RWPE1 (cell line): ENCODE measurements at regions not wholly inside any gene's neighbourhood (a gene's known extent, or its start where the extent isn't known, plus 50 kb on each side); places are given as distances from the start of the nearest gene placed in this dataset.
"Not testable (repeated sequence)": the region's sequence is repeated elsewhere in the genome, so short reads cannot be mapped to it uniquely, and the experiment has no call there.

Experiments used
- CTCF ChIA-PET: fragments of 350-600 bp; sonication (Branson Sonifier 250); formaldehyde crosslinking; extraction: SDS; loops from one replicate; lab custom pipeline; 2021; lab: Yijun Ruan, JAX
- POLR2A ChIA-PET: fragments of 400-600 bp; formaldehyde crosslinking; extraction: SDS; loops from one replicate; lab custom pipeline; 2020; ENCODE audit warnings: antibody characterized with exemption; ENCODE audit not compliant: low non-redundant PET; lab: Yijun Ruan, JAX
- DNase-seq: peaks from one replicate; pipeline ENCODE4 v3.0.0; 2012; ENCODE audit warnings: low spot score
- H3K27ac ChIP-seq: fragments of 450-650 bp; 2 replicates; pipeline ENCODE4 v1.5.1; 2017
- CTCF ChIP-seq: fragments of 450-650 bp; conservative IDR thresholded peaks from 2 replicates; pipeline ENCODE4 v1.5.1; 2017; ENCODE audit warnings: low read depth, mild to moderate bottlenecking

- ChIA-PET CTCF (no interaction called here), POLR2A (no interaction called here)
- DNase-seq = no peak
- TF ChIP-seq CTCF = no peak
- H3K27ac ChIP-seq = no peak overlapping the region
Measured at GRCh38 chr20:48371211-48371610, 456.6 kb downstream of the PREX1 start.

GRCh38 chr20:48368580-48369021 is 459.2 kb downstream of the PREX1 start:
- DNase-seq, POLR2A ChIA-PET, CTCF ChIA-PET: not testable (repeated sequence)
- H3K27ac ChIP-seq = peak overlapping the region; percentile 63

GRCh38 chr20:48367541-48368358 is 460.0 kb downstream of the PREX1 start:
- DNase-seq, CTCF ChIA-PET, POLR2A ChIA-PET: not testable (repeated sequence)
- peak overlapping the region; percentile 43; the same call in 1 of the 2 replicates for H3K27ac ChIP-seq

- CTCF ChIA-PET = interaction anchor here (0.6 kb wide), 2 partner anchors 9 to 40 kb away, joined by 3 read pairs; no protein-coding TSS in a partner anchor
- no peak for DNase-seq
Measured at GRCh38 chr20:48366230-48366629, 461.6 kb downstream of the PREX1 start.

GRCh38 chr20:48364688-48365421 is 462.9 kb downstream of the PREX1 start:
- H3K27ac ChIP-seq = no peak overlapping the region
- TF ChIP-seq CTCF = no peak
- DNase-seq = no peak
- CTCF ChIA-PET = interaction anchor here (1.4 kb wide), 1 partner anchor 256 kb away, joined by 4 read pairs; no protein-coding TSS in a partner anchor
- POLR2A ChIA-PET = no interaction called here

More at GRCh38 chr20:48366230-48366629, 461.6 kb downstream of the PREX1 start:
- POLR2A ChIA-PET = no interaction called here
- no peak overlapping the region for H3K27ac ChIP-seq
- no peak for TF ChIP-seq CTCF

- no peak overlapping the region for H3K27ac ChIP-seq
- ChIA-PET POLR2A (no interaction called here), CTCF (interaction anchor here (0.7 to 1.4 kb wide), 3 partner anchors 257 to 686 kb away, joined by 4 to 5 read pairs (median 4); no protein-coding TSS in a partner anchor)
- no peak for DNase-seq
- TF ChIP-seq CTCF = no peak
Measured at GRCh38 chr20:48364055-48364454, 463.7 kb downstream of the PREX1 start.

- ChIA-PET POLR2A (no interaction called here), CTCF (interaction anchor here (0.5 to 1.2 kb wide), 3 partner anchors 260 to 683 kb away, joined by 3 to 4 read pairs (median 4); no protein-coding TSS in a partner anchor)
- TF ChIP-seq CTCF = no peak
- no peak overlapping the region for H3K27ac ChIP-seq
- DNase-seq = no peak
Measured at GRCh38 chr20:48360342-48360975, 467.3 kb downstream of the PREX1 start.
